ENCODE measurements at regions not wholly inside any gene's neighbourhood (a gene's known extent, or its start where the extent isn't known, plus 50 kb on each side); places are given as distances from the start of the nearest gene placed in this dataset.

GRCh38 chr6:79864421-79864820, 82.9 kb downstream of the ELOVL4 start:
- no peak for DNase-seq

- no peak for DNase-seq
These were observed 83.4 kb downstream of the ELOVL4 start for GRCh38 chr6:79864001-79864400.

DNA sequence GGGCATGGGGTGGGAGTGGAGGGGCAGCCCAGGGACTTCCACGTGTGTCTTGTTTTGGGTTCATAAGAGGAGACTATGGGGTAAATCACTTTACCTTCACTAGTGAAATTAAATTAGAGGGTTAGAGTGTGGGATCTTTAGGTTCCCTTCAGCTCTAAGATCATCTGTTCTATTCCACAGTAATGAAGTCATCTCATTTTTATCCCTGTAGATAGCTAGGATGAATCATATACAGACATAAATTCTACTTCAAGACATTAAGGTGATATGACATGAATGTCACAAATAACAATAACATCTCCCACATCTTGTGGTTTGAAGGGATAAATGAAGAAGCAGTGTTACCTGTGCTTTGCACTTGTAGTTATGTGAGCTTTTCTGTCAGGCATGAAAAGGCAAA, 83.8 kb downstream of the ELOVL4 start:
- DNase-seq = no peak

- DNase-seq = no peak
These were observed 84.6 kb downstream of the ELOVL4 start for GRCh38 chr6:79862711-79863110.

DNA sequence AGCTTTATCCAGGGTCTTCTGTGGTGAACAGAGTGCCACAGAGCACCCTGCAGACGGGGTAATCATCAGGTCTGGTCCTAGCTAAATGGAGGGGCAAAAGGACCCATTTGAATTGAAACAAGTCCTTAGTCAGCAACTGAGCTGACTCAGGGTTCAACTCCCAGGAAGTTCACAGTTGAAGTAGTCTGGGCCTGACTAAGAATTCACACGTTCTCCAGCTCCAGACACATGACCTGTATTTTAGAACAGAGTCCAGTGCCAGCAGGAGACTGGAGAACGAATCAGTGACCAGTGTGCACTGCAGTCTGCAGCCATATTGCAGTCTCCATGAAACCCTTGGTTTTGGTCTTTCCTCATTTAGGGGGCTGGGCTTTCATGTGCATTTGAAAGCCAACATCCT, 85.2 kb downstream of the ELOVL4 start:
- DNase-seq = no peak

- no peak for DNase-seq
These were observed 86.3 kb downstream of the ELOVL4 start for GRCh38 chr6:79861023-79861422.

- DNase-seq = no peak
These were observed 99.9 kb downstream of the ELOVL4 start for GRCh38 chr6:79847426-79847825.

GRCh38 chr6:79842376-79843040, 104.8 kb downstream of the ELOVL4 start:
- no peak for DNase-seq

DNA sequence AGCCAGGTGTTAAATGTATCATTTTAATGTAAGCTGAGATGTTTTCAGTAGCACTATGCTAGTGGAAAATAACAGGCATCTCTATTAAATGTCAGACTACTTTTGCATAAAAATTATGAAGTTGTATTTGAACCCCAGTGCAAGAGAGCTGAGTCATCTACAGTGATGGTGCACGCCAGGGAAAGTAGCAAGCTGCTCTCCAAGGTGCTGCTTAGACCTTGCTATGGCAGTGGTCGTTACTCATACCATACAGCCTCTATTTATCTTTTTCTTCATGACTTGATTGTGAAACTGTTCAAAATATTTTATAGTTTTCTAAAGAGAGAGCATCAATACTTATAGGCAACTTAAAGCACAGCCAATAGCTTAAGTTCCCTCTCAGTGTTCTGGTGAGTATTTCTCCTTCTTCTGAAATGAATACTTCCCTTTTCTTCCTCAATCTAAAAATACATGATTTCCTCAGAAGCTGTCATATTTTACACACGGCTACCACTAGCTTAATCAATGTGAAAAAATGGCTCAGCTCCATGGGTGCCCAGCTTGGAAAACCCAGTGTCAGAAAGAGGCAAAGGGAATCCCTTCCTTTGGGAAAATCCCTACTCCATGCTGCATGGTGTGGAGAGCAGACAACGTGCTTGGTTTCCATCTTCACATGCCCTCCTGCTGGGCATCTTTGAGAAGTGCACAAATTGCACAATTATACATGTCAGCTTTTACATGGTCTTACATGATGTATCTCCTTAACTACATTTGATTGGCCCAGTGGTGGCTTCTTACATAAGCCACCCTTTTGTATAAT, 105.6 kb downstream of the ELOVL4 start:
- no peak for DNase-seq

DNA sequence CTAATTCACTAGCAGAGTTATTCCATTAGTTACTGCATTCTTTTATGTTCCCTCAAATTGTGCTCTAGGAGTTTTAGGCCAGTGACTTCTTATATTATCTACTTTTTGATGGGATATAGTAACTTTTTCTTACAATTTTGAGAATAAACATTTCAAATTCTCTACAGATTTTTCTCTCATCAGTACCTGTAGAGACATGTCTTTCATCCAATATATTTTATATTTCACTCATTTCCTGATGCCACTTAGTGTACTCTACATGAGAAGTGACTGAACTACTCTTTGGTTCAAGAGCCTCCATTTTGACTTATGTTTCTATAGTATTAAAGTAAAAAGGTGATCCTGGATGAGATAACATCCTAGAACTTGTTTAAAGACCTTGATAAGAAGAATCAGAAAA, 108.5 kb downstream of the ELOVL4 start:
- DNase-seq = no peak

DNA sequence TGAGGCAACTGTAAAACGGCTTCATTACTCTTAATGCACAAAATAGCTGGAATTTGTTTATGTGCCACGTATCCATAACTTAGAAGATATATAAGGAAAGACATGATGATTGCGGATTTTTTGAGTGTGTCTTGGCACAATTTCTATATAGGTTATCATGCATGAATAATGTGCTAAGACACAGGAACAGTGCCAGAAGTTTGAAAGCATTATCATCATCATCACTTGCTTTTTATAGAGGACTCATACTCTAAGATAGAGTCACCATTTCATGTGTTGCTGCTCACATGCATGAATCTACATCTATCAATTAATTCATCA, 113.4 kb downstream of the ELOVL4 start:
- DNase-seq = no peak

GRCh38 chr6:79833264-79833963, 113.9 kb downstream of the ELOVL4 start:
- no peak for DNase-seq

GRCh38 chr6:79832723-79833122, 114.6 kb downstream of the ELOVL4 start:
- no peak for DNase-seq

DNA sequence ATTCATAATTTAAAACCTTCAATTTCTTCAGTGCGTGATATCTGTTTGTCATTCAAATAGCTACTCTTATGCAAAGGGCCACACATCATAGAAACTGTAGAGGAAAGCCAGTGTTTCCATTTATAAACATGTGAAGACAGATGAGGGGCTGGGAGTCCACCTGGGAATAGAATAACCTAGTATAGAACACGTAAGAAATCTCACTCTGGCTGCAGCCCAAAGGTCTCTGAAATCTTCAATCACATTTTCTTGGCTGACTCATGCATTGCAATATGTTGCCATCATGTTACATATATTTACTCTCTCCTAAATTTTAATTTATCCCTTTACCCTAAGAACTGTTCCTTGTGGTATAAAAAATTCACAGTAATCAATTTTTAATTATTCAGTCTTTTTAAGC, 123.2 kb downstream of the ELOVL4 start:
- no peak for DNase-seq

GRCh38 chr6:79821859-79822258, 125.5 kb downstream of the ELOVL4 start:
- no peak for DNase-seq

GRCh38 chr6:79818471-79818870, 128.9 kb downstream of the ELOVL4 start:
- DNase-seq = no peak

GRCh38 chr6:79814940-79815339, 132.4 kb downstream of the ELOVL4 start:
- DNase-seq = no peak

DNA sequence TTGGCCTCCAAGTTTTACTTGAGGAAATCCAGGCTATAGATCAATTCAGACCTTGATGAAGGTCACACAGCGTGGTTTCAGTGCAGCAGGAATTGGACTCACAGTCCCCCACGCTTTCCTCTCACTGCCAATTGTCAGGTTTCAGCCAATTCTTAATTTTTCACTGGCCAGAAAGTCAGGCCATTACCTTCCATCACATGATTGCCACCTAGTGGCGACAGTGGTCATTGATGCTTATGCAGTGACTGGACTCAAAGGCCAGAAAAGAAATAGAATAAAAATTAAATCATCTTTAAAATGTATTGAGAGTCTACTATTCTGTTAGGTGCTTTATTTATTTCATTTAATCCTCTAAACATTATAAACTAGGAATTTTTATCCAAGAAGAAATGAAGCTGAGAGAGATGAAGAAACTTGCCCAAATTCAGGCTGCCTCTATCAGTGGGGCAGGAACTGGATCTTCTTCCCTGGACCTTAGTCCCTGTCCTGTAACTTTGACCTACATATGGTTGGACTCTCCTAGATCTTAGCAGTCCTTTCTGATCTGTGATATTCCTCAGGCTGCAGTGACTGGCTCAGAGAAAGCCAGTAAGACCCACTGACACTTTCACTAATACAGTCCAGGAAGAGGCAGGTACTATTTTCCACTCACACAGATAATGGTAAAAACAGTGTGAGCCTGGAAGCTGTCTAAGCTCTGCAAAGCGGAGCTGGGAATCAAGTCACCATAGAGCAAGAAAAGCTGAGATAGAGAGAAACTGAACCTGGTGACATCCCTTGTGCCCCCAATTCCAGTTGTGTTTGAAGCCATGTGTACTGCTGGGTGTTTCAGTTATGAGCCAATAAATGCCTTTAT, 133.3 kb downstream of the ELOVL4 start:
- DNase-seq = peak; percentile 15

GRCh38 chr6:79813143-79813850, 134.1 kb downstream of the ELOVL4 start:
- DNase-seq = no peak

GRCh38 chr6:79812195-79812594, 135.2 kb downstream of the ELOVL4 start:
- DNase-seq = no peak

DNA sequence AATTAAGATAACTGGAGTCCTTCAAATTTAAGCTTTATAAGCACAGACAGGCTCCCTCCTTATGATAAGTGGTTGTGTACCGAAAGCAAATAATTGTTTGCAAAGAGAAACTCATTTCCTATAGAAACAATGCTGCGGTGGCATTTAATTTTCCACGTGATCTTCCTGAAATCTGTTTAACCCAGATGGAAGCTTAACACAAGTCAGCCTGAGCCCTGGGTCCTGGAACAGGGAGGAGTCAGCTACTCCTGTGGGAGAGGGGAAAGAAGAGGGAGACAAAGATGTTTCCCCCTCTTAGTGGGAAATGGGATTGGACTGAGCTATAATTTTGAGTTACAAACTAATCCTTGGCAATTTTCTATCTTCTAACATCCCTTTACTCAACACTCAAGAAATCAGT, 136.5 kb downstream of the ELOVL4 start:
- no peak for DNase-seq

- DNase-seq = no peak
These were observed 137.1 kb downstream of the ELOVL4 start for GRCh38 chr6:79810185-79810705.

Measured in central memory CD4-positive, alpha-beta T cell (primary cell).